ENCODE measurements at regions not wholly inside any gene's neighbourhood (a gene's known extent, or its start where the extent isn't known, plus 50 kb on each side); places are given as distances from the start of the nearest gene placed in this dataset.

- TF ChIP-seq CTCF (IDR thresholded peaks at IDR 0.05; ENCODE audit: poor library complexity) (no peak), EZH2phosphoT487 (IDR thresholded peaks at IDR 0.05; ENCODE audit: low read depth, severe bottlenecking, unreplicated experiment) (no peak), EZH2 (IDR thresholded peaks at IDR 0.05; ENCODE audit: borderline replicate concordance) (no peak)
Observed at GRCh38 chr1:172720339-172720738, 61.4 kb downstream of the FASLG start.
